Osteoblast (primary cell): ENCODE measurements at regions not wholly inside any gene's neighbourhood (a gene's known extent, or its start where the extent isn't known, plus 50 kb on each side); places are given as distances from the start of the nearest gene placed in this dataset.

Experiments
- DNase-seq: peaks from one replicate; pipeline ENCODE4 v3.0.0; 2011; ENCODE audit warnings: low spot score, mixed read lengths; ENCODE audit not compliant: insufficient read length; ENCODE audit errors: missing footprints
- H2AFZ ChIP-seq: 2 replicates; pipeline ENCODE4 v1.6.0; 2011; ENCODE audit warnings: mild to moderate bottlenecking, low read length
- H3K27ac ChIP-seq: 2 replicates; pipeline ENCODE4 v1.5.1; 2011; ENCODE audit warnings: mild to moderate bottlenecking, low read depth, low read length, moderate library complexity
- H3K27me3 ChIP-seq: 2 replicates; pipeline ENCODE4 v1.6.0; 2012; ENCODE audit warnings: mild to moderate bottlenecking, control low read depth, inconsistent platforms, low read length, moderate library complexity; ENCODE audit not compliant: insufficient read depth
- H3K36me3 ChIP-seq: 2 replicates; pipeline ENCODE4 v1.5.1; 2011; ENCODE audit warnings: mild to moderate bottlenecking, low read length, control low read depth, moderate library complexity; ENCODE audit not compliant: insufficient read depth
- H3K4me1 ChIP-seq: 2 replicates; pipeline ENCODE4 v1.5.1; 2011; ENCODE audit warnings: mild to moderate bottlenecking, low read length, control low read depth, moderate library complexity; ENCODE audit not compliant: insufficient read depth
- H3K4me2 ChIP-seq: 2 replicates; pipeline ENCODE4 v1.6.0; 2011; ENCODE audit warnings: mild to moderate bottlenecking, low read length; ENCODE audit not compliant: insufficient read depth
- H3K4me3 ChIP-seq: fragments of 200-600 bp; sonication (generic); 3 replicates; pipeline ENCODE4 v1.5.1; 2012; ENCODE audit warnings: mild to moderate bottlenecking, low read length, inconsistent platforms; ENCODE audit not compliant: insufficient read depth
- H3K79me2 ChIP-seq: 2 replicates; pipeline ENCODE4 v1.6.0; 2012; ENCODE audit warnings: mild to moderate bottlenecking, low read length, control low read depth, inconsistent platforms; ENCODE audit not compliant: insufficient read depth
- H3K9me3 ChIP-seq: 2 replicates; pipeline ENCODE4 v1.5.1; 2011; ENCODE audit warnings: low read depth, low read length, control low read depth
- H4K20me1 ChIP-seq: 2 replicates; pipeline ENCODE4 v1.6.0; 2012; ENCODE audit warnings: mild to moderate bottlenecking, low read length, control low read depth; ENCODE audit not compliant: insufficient read depth
- TF ChIP-seq, protein P1 (sequence below): IDR thresholded peaks from 2 replicates; pipeline ENCODE4 v1.5.1; 2011; ENCODE audit warnings: mild to moderate bottlenecking, low read depth, low read length, moderate library complexity; ENCODE audit errors: extremely low read depth

DNA sequence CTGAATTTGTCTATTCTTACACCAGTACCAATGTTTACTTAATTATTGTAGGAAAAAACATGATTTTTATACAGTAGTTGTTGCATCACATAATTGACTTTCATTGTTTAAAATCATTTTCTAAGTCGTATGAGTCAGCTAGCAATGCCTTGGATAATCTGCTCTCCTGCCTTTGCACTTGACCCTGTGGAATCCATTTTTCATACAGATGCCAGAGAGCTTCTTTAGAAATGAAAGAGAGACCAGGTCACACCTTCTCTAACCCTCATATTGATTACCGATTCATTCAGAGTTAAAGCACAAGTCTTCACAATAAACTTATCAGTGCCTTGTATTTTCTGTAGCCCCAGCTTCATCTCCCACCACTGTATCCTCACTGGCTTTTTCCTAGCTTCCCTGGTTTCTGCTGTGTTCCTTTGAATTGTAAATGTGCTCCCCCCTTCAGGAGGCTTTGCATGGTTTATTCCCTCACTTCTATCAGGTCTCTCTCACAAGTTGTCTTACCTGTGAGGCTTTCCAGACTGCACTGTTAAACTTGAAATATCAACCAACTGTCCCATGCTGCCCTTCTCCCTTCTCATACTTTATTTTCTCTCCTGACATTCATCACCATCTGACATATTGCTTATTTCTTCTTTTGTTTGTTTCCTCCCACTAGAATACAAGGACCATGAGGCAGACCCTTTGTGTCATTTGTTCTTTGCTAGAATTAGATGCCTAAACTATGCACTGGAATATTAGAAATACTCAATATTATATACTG is 662.0 kb upstream of the GBE1 start:
- no peak for DNase-seq
- Histone ChIP-seq H3K4me3 (no peak overlapping the region), H3K79me2 (no peaks in the 10 kb centered on the region), H3K9me3 (no peaks in the 10 kb centered on the region), H3K27ac (no peak overlapping the region), H3K27me3 (no peaks in the 10 kb centered on the region), H3K4me2 (no peak overlapping the region), H3K4me1 (no peaks in the 10 kb centered on the region), H2AFZ (no peak overlapping the region), H3K36me3 (no peaks in the 10 kb centered on the region), H4K20me1 (no peaks in the 10 kb centered on the region)
- TF ChIP-seq, protein P1, sequence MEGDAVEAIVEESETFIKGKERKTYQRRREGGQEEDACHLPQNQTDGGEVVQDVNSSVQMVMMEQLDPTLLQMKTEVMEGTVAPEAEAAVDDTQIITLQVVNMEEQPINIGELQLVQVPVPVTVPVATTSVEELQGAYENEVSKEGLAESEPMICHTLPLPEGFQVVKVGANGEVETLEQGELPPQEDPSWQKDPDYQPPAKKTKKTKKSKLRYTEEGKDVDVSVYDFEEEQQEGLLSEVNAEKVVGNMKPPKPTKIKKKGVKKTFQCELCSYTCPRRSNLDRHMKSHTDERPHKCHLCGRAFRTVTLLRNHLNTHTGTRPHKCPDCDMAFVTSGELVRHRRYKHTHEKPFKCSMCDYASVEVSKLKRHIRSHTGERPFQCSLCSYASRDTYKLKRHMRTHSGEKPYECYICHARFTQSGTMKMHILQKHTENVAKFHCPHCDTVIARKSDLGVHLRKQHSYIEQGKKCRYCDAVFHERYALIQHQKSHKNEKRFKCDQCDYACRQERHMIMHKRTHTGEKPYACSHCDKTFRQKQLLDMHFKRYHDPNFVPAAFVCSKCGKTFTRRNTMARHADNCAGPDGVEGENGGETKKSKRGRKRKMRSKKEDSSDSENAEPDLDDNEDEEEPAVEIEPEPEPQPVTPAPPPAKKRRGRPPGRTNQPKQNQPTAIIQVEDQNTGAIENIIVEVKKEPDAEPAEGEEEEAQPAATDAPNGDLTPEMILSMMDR, result no peak

DNA sequence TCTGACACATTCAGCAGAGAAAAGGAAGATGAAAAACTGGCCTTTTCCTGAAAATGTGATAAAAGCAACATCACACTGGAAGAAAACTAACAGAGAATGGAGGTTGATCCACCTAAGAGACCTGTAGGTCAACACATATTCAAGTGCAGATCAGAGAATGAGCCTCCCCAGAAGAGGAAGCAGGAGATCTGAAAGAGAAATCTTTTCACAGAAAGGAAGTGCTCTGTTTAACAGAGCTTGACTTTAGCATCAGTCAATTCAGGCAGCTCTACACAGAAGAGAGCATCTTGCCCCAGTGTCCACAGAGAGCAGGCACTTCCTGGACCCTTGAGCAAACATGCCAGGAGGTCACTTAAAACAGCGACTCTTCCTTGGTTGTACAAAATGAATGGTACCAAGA is 655.4 kb upstream of the GBE1 start:
- no peak overlapping the region for H3K4me2 ChIP-seq
- H4K20me1 ChIP-seq, result no peaks in the 10 kb centered on the region
- no peaks in the 10 kb centered on the region for H3K9me3 ChIP-seq
- H2AFZ ChIP-seq, result no peak overlapping the region
- H3K79me2 ChIP-seq, result no peaks in the 10 kb centered on the region
- H3K36me3 ChIP-seq, result no peaks in the 10 kb centered on the region
- no peaks in the 10 kb centered on the region for H3K27me3 ChIP-seq
- no peak for DNase-seq
- no peak overlapping the region for H3K27ac ChIP-seq
- H3K4me3 ChIP-seq, result no peak overlapping the region
- no peaks in the 10 kb centered on the region for H3K4me1 ChIP-seq
- TF ChIP-seq, protein P1, result no peak

DNA sequence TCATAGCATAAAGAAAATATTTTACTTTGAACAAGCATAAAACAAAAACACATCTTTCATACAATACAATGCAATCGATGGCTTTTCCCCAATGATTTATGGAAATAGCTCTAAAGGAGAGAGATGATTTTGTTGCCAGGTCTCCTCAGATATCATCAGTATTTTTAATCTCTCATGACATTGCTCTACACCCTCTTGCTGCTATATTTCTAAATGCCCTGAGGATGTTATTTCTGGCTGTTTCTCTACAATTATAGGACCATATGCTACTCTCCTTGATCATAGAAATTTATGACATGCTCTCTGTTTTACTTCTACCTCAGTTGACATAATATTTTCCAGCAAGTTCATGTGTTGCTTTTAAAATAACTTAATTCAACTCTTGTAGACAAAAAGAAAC is 654.9 kb upstream of the GBE1 start:
- DNase-seq, result no peak
- H3K27me3 ChIP-seq, result no peaks in the 10 kb centered on the region
- H2AFZ ChIP-seq, result no peak overlapping the region
- no peak overlapping the region for H3K4me3 ChIP-seq
- H3K36me3 ChIP-seq, result no peaks in the 10 kb centered on the region
- H4K20me1 ChIP-seq, result no peaks in the 10 kb centered on the region
- H3K79me2 ChIP-seq, result no peaks in the 10 kb centered on the region
- H3K4me1 ChIP-seq, result no peaks in the 10 kb centered on the region
- H3K4me2 ChIP-seq, result no peak overlapping the region
- H3K9me3 ChIP-seq, result no peaks in the 10 kb centered on the region
- TF ChIP-seq, protein P1, result no peak
- no peak overlapping the region for H3K27ac ChIP-seq

DNA sequence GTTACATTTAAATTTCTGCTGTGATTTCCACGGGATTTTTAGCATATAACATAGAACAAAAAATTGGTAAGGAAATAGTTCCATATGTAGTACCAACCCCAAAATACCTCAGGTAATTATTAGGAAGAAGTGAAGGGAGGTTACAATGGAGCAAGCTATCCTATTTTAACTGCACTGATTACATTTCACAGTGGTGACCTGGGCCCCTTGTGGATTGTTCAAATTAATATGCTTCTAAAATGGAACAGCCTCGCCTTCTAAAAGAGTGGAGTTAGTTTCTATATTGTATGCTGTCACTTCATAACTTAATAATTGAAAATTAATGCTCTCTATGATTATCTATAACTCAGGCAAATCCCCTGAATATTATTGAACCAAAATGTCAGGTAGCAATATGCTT is 651.7 kb upstream of the GBE1 start:
- H3K27me3 ChIP-seq, result no peaks in the 10 kb centered on the region
- peaks cover 3% of the 10 kb centered on the region for H3K9me3 ChIP-seq
- no peak for DNase-seq
- H3K4me1 ChIP-seq, result no peaks in the 10 kb centered on the region
- H3K4me3 ChIP-seq, result no peak overlapping the region
- H4K20me1 ChIP-seq, result no peaks in the 10 kb centered on the region
- H3K36me3 ChIP-seq, result no peaks in the 10 kb centered on the region
- no peak overlapping the region for H2AFZ ChIP-seq
- H3K79me2 ChIP-seq, result no peaks in the 10 kb centered on the region
- H3K27ac ChIP-seq, result no peak overlapping the region
- H3K4me2 ChIP-seq, result no peak overlapping the region
- TF ChIP-seq, protein P1, result no peak
